GM19397 (cell line): ENCODE measurements at regions not wholly inside any gene's neighbourhood (a gene's known extent, or its start where the extent isn't known, plus 50 kb on each side); places are given as distances from the start of the nearest gene placed in this dataset.
"Not testable (repeated sequence)": the region's sequence is repeated elsewhere in the genome, so short reads cannot be mapped to it uniquely, and the experiment has no call there.

Experiments used
- ATAC-seq: cut with Tn5 transposase; IDR thresholded peaks from one replicate; pipeline ENCODE4 v1.9.1; 2021; ENCODE audit warnings: mild to moderate bottlenecking, moderate library complexity; ENCODE audit not compliant: unreplicated experiment

- no peak for ATAC-seq
Measured at GRCh38 chrX:114028907-114029662, 554.8 kb upstream of the HTR2C start.

GRCh38 chrX:114017086-114017485 is 566.8 kb upstream of the HTR2C start:
- no peak for ATAC-seq

- ATAC-seq, result no peak
Measured at GRCh38 chrX:114015966-114016365, 567.9 kb upstream of the HTR2C start.

DNA sequence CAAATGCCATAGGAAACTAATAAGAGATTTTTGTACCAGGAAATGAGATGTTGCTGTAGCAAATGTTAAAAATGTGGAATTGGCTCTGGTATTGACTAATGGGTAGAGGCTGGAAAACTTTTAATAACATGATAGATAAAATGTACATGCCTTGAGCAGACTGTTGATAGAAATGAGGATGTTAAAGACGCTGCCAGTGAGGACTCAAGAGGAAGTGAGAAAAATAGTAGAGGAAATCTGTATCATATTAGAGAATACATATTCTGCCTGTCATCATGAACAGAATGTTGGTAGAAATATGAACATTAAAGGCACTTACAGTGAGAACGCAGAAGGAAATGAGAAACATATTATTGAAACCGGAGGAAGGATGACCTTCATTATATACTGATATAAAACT is 577.2 kb upstream of the HTR2C start:
- no peak for ATAC-seq

DNA sequence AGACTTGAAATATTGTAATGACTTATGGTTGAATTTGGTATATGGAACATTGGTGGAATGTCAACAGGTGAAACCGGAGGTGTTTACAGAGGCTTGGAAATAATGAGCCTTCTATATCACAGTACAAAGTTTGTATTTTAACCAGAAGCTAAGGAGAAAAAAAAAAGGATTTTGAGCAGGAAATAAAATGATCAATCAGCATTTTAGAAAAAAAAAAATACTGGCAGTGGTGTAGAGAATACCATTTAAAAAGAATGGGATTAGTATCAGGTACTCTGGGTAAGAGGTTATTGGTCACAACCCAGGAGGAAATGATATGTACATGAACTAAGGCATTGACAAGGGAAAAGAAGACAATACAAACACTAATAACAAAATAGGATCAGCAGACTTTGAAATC is 587.1 kb upstream of the HTR2C start:
- no peak for ATAC-seq

GRCh38 chrX:113991720-113992119 is 592.2 kb upstream of the HTR2C start:
- not testable (repeated sequence) for ATAC-seq

DNA sequence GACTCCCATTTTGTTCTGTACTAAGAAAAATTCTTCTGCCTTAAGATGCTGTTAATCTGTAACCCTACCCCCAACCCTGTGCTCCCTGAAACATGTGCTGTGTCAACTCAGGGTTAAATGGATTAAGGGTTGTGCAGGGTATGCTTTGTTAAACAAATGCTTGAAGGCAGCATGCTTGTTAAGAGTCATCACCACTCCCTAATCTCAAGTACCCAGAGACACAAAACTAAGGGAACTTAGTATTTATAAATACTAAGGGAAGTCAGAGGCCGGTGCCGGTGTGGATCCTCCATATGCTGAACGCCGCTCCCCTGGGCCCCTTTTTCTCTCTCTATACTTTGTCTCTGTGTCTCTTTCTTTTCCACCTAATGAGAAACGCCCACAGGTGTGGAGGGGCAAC is 593.2 kb upstream of the HTR2C start:
- ATAC-seq, result not testable (repeated sequence)

DNA sequence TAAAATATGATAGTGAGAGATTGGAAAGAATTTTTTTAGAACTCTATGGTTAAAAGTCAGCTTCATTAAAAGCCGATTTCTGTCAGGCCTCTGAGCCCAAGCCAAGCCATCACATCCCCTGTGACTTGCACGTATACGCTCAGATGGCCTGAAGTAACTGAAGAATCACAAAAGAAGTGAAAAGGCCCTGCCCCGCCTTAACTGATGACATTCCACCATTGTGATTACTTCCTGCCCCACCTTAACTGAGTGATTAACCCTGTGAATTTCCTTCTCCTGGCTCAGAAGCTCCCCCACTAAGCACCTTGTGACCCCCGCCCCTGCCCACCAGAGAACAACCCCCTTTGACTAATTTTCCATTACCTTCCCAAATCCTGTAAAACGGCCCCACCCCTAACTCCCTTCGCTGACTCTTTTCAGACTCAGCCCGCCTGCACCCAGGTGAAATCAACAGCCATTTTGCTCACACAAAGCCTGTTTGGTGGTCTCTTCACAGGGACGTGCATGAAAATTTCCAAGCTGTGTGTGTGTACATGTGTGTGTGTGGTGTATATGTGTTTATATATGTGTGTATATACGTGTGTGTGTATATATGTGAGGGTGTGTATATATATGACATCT is 595.5 kb upstream of the HTR2C start:
- not testable (repeated sequence) for ATAC-seq

GRCh38 chrX:113986427-113986826 is 597.5 kb upstream of the HTR2C start:
- no peak for ATAC-seq

- no peak for ATAC-seq
Measured at GRCh38 chrX:113982766-113983165, 601.1 kb upstream of the HTR2C start.

- ATAC-seq, result no peak
Measured at GRCh38 chrX:113980953-113981352, 602.9 kb upstream of the HTR2C start.

GRCh38 chrX:113977887-113978286 is 606.0 kb upstream of the HTR2C start:
- no peak for ATAC-seq

DNA sequence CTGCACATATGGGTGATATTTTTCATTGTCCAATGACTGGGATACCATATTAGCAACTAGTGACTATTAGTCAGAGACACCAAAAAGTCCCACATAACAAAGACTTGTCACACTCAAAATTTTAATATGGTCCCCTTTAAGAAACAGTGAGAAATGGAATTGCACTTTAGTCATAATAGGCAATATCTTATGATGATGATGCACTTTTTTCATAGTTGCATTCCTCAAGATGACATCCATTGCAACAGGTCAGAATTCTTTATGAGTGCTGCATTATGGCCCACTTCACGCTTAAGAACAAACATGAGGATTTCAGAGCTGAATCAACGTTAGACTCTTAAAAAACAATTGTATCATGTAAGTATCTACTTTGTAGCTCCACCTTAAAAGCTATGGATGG is 608.4 kb upstream of the HTR2C start:
- ATAC-seq, result no peak

- ATAC-seq, result no peak
Measured at GRCh38 chrX:113974881-113975280, 609.0 kb upstream of the HTR2C start.

DNA sequence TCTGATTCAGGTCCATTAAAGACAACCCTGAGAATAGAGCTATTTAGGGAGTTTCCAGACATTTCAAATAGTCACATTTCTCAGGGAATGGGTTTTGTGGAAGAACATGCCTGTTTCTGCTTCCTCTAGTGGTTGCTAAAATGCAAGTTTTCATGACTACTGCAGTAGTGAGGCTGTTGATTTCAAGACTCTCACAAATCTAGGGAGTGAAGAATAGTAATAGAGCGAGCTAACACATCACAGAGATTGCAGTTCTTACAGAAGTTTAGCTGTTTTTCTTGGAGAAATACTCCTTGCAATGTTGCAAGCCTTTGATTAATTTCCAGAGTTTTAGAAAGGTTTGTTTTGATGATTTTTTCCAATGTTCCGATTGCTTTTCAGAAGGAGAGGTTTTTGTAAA is 610.2 kb upstream of the HTR2C start:
- ATAC-seq, result no peak

DNA sequence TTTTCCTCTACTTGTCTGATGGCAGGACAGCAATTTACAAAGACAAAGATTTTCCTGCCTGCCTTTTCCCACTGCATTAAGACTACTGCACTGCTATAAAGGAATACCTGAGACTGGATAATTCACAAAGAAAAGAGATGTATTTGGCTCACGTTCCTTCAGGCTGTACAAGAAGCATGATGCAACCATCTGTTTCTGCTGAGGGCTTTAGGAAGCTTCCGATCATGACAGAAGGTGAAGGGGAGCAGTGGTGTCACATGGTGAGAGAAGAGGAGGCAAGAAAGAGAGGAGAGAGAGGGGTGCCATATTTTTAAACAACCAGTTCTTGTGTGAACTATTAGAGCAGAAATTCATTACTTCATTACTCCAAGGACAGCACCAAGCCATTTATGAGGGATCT is 617.1 kb upstream of the HTR2C start:
- ATAC-seq, result no peak

DNA sequence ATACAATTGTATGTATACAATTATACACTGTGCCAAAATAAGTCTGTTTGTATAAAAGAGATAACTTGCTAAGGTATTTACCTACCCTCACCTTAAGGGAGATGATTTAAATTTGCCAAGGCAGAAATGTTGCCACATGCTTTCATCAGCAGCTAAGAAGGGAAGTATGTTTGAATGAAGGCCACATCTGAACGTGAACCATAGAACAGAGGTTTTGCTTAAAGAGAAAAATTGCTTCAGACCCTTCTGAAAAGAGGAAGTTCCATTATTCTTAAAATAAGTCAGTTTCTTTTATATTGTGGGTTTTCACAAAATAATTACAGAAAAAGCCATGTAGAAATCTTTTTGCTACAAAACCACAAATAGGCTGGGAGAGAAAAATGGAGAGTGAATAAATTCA is 621.5 kb upstream of the HTR2C start:
- no peak for ATAC-seq

DNA sequence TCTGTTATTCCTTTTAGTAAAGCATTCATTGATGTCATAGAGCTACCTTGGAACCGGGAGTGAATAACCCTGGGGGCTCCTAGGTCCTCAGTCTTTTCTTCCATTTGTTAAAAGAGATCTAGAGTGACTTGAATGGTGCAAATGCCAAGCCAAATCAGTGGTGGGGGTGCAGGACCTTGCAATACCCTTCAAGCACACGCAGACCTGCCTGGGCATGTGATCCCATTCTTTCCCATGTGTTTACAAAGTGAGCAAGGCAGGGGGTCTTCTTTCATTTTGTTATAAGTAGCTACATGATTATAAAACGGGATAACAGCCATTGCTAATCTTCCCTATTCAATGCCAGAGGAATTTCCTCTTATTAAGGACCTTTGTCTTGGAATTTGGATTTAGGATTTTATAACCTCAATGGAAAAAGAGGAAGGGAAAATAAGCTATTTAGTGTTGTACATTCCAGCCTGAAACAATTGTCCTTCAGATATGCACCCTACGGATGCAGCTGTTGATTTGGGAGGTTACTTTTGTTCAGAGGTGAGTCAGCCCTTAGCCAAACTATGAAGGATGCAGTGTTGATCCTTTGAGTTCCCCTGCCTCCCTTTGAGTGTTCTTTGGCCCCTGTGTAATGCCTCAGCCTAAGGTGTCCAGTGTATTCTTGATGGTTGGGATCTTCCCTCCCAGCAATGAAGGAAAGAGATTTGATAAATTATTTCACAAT is 623.8 kb upstream of the HTR2C start:
- no peak for ATAC-seq

DNA sequence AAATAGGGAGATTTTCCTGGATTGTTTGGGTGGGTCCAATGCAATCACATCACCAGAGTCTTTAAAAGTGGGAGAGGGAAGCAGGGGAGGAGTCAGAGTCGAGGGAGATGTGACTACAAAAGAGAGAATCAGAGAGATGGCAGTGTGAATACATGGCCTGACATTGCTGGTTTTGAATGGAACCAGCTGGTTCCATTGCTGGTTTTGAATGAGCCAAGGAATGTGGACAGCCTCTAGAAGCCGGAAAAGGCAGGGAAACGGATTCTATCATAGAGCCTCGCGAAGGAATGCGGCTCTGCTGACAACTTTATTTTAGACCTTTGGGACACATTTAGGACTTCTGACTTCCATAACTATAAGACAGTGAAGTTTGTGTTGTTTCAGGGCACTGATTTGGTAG is 627.0 kb upstream of the HTR2C start:
- ATAC-seq, result no peak

DNA sequence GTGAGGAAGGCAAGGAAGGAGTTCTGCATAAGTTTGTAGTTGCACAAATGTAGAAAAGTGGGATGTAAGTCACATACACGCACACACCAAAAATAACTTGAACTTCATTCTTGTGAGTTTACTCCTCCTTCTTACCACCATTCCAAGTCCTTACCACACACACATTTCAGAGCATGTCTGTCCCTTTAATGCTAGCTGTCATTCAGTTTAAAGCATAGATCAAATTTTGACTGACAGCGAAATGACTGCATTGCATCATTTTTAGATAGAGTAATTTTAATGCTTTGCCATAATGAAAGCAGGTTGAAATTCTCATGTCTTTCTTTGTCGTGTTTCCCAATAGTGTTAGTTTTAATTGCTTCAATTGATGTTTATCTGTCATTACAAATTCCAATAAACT is 629.6 kb upstream of the HTR2C start:
- no peak for ATAC-seq

- no peak for ATAC-seq
Measured at GRCh38 chrX:113950081-113950678, 633.7 kb upstream of the HTR2C start.

GRCh38 chrX:113947548-113947947 is 636.3 kb upstream of the HTR2C start:
- no peak for ATAC-seq
